COLO668 (cell line): ENCODE measurements at regions not wholly inside any gene's neighbourhood (a gene's known extent, or its start where the extent isn't known, plus 50 kb on each side); places are given as distances from the start of the nearest gene placed in this dataset.
"Not testable (repeated sequence)": the region's sequence is repeated elsewhere in the genome, so short reads cannot be mapped to it uniquely, and the experiment has no call there.

Experiments
- DNase-seq: peaks from one replicate; lab custom pipeline; 2025; ENCODE audit not compliant: unreplicated experiment; lab: John Stamatoyannopoulos, UW

GRCh38 chrX:10676235-10676957 lies 56.0 kb upstream of the MID1 start:
- DNase-seq: no peak

DNA sequence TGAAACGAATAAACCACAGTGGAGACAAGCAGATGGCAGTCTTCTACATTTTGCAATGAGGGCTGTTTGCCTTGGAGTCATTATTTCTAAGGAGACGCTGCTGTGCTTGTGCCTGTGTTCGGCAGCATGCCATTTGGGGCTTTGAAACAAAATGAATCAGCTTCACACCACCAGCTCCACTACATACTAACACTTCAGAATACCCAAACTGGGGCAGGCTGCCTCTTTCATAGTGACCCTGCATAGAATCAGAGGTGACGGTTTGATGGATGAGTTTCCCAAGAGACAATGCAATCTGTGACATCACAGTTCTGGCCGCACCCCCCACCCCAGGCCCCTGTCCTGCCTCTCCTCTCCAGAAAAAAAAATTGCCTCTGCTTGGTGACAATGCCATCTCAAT lies 57.1 kb upstream of the MID1 start:
- no peak for DNase-seq

GRCh38 chrX:10679387-10679786 lies 59.0 kb upstream of the MID1 start:
- no peak for DNase-seq

DNA sequence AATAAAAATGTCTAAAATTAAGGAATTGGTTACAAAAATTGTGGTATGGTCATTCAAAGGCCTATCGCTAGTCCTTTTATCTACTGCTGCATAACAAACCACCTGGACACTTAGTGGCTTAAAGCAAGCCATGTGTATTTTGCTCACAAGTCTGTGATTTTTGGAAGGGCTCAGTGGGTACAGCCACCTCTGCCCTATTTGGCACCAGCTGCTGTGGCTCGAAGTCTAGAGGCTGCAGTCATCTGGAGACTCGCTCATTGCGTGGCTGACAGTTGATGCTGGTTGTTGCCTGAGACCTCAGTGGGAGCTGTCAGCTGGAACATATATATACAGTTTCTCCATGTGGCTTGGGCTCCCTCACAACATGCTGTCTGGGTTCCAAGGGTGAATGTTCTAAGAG lies 60.8 kb upstream of the MID1 start:
- DNase-seq: no peak

- not testable (repeated sequence) for DNase-seq
Measured at GRCh38 chrX:10683631-10684030, 63.2 kb upstream of the MID1 start.

- no peak for DNase-seq
Measured at GRCh38 chrX:10685923-10686595, 65.7 kb upstream of the MID1 start.

- not testable (repeated sequence) for DNase-seq
Measured at GRCh38 chrX:10691751-10692150, 71.4 kb upstream of the MID1 start.

DNA sequence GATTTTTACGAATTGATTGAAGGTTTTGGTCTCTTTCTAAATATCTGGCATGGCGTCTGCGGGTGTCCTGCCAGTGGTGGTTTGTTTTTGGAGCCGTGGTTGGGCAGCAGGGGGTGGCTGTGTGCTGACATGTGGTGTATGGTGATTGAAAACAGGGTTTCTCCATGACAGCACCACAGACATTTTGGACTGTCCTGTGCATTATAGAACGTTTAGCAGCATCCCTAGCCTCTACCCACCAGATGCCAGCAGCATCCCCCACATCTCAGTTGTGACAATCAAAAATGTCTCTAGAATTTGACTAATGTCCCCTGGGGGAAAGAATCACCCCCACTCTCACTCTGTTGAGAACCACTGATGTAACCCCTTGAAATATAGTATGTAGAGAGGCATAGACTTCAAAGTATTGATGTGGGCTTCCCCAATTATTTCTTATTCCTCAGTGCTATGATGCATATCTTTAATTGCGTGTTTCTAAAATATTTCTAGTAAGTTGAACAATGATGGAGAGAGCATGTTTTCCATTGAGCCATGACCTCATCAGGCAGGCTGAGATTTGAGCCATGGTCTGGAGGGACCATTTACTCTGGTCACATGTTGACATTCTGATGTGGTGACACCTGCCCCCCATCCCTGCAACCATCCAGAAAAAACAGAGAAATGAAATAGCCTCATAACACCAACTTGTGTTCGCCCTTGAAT lies 77.4 kb upstream of the MID1 start:
- DNase-seq: no peak

GRCh38 chrX:10698318-10698640 lies 77.9 kb upstream of the MID1 start:
- DNase-seq: no peak

DNA sequence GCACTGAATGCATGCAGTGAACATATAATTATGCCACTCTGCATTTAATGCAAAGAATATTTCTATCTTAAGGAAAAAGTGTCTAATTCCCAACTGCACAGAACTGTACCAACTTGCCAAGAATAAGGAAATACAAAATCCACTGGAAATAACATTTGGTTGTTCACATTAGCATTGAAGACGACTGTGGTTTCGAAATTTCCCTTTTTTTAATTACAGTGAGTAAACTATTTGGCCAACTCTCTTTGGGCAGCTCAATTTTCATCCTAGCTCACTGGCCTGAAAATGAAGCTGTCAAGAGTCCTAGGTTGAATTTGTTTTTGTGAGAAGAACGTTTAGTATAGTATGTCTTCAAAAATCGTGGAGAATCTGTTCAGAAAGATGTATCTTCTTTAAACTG lies 81.6 kb upstream of the MID1 start:
- no peak for DNase-seq

- DNase-seq: not testable (repeated sequence)
Measured at GRCh38 chrX:10706342-10706741, 86.0 kb upstream of the MID1 start.

GRCh38 chrX:10707773-10708172 lies 87.4 kb upstream of the MID1 start:
- no peak for DNase-seq

GRCh38 chrX:10709276-10709675 lies 88.9 kb upstream of the MID1 start:
- no peak for DNase-seq

DNA sequence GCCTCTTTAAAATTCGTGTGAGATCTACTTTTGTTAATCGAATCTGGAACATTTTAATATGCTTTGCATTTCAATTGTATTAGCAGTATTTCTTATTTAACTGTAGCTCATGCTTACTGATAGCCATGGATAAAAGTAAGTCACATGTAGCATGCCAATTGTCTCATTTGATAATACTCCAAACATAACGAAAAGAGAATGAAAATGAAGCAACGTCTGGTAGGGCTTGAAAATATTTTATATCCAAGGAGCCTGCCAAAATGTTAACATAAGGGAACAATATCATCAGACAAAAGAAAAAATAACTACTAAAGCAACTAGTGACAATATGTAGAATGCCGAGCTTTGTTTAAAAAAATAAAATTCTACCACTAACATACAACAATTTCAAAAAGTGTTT lies 94.1 kb upstream of the MID1 start:
- DNase-seq: no peak

- DNase-seq: peak; percentile 52
Measured at GRCh38 chrX:10722851-10723250, 102.5 kb upstream of the MID1 start.

DNA sequence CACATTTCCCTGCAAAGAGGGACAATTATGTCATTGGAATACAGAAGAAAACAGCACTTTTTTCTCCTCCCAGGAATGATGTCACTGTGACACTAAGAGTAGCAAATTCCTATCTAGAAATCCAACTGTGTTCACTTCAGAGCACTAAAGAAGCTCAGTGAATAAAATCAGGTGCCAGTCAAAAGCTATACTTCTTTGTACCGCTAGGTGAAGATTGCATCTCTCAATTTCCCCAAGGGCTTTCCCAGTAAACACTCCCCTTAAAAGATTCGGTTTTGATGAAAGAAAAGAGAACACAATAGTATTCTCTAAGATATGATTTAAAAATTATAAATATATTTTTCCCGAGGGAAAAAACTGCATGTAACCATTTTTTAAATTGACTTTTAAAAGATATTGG lies 104.7 kb upstream of the MID1 start:
- no peak for DNase-seq

DNA sequence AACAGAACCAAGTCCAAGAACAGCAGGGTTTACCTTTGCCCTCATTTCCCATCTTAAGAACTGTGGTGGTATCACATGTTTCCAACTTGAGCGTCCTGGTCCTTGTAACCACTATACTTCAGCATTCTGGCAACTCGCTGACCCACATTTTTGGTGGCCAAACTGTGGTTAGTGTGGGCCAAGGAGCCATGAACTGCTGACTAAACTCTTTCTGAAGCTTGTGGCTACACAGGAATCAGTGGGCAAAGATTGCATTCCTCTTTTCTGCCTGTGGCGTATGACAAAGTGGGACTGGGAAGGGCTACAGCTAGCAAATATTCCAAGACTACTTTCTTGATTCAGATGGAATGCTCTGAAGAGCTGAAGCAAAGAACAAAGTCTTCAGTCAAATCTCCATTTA lies 106.3 kb upstream of the MID1 start:
- DNase-seq: no peak

GRCh38 chrX:10728806-10729389 lies 108.5 kb upstream of the MID1 start:
- DNase-seq: no peak

- no peak for DNase-seq
Measured at GRCh38 chrX:10739426-10739825, 119.0 kb upstream of the MID1 start.

DNA sequence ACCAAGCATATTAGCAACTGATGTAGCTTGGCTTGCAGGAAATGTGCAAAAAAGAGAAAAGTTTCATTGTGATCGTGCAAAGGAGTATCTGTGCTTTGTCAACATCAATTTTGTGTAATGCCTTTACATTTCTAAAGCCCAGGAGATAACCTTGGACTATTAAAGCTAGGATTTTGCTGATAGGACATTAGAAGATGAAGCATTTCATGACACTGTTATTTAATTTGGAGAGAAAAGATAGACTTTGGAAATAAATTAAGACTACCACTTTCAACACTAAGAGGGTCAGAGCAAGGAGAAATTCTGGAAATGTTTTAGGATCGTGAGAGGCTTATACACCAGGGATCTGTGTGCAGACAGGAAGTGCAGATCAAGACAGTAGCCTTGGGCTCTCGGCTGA lies 120.6 kb upstream of the MID1 start:
- DNase-seq: no peak

DNA sequence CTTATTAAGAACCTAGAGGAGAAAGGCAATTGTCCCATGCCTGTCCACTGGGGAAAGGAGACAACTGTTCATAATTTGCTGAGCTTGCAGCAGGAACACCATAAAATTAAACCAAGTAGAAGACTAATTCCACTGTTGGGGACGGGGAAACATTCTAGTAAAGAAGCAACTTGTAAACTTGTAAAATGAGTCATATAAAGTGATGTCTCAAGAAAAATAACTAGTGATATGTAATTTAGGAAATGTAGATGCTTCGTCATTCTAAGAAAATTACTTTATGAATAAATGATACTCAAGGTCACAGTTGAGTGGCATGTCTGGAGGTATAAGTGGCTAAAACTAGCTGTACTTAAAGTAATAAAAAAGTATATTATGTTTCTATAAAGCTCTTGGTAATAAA lies 121.2 kb upstream of the MID1 start:
- no peak for DNase-seq

DNA sequence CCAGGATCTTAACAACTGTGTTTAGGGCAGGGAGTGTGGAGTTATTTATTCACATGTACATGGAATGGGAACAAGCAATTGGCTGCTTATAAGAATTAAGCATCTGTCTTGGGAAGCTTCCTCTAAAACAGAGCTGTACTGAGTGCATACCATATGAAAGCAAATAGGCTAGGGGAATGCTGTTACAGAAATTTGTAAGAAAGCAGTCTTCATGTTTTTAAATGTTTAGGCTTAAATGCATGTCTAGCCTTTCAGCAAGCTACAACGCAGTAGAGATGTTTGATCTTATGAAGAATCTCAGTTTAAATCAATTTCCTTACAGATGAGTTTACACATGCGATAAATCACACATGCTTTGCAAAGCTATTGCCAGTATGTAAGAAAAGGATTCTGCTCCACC lies 123.1 kb upstream of the MID1 start:
- no peak for DNase-seq
